GM19397 (cell line): ENCODE measurements at regions not wholly inside any gene's neighbourhood (a gene's known extent, or its start where the extent isn't known, plus 50 kb on each side); places are given as distances from the start of the nearest gene placed in this dataset.

Experiments
- ATAC-seq: cut with Tn5 transposase; IDR thresholded peaks from one replicate; pipeline ENCODE4 v1.9.1; 2021; ENCODE audit warnings: mild to moderate bottlenecking, moderate library complexity; ENCODE audit not compliant: unreplicated experiment

DNA sequence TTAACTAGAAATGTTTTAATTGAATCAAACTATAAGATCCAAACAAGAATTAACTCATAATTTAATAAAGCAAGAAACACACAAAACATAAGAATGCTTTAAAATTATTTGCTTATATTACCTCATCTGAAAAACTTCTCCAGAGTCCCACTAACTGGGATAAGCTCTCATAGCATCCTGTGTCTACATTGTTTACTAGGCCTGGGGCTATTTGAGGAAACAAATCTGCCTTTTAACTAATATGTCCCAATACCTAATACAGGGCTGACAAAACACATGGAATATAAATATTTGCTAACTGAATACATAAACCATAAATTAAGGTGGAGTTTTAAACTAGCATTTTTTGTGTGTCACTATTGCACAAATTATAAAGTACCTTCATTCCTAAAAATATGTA, 1399.8 kb upstream of the SLC10A2 start:
- no peak for ATAC-seq

DNA sequence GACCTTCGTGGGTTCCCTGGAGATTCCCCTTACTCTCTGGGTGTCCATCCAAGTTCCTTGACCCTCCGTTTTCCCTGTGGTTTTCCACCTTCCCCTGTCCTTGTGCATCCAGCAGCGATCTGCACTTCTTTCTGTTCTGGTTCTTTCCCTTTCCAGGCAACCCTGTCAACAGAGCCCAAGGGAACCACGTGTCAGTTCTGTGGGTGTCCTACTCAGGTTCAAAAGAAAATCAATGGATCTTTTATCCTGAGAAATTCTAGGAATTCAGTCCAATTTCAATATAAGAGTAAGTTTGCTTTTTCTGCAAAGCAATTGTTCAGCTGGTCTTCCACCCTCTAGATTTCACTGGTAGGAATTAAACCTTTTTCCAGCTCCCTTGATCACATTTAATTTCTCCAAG, 1394.8 kb upstream of the SLC10A2 start:
- ATAC-seq, result no peak

DNA sequence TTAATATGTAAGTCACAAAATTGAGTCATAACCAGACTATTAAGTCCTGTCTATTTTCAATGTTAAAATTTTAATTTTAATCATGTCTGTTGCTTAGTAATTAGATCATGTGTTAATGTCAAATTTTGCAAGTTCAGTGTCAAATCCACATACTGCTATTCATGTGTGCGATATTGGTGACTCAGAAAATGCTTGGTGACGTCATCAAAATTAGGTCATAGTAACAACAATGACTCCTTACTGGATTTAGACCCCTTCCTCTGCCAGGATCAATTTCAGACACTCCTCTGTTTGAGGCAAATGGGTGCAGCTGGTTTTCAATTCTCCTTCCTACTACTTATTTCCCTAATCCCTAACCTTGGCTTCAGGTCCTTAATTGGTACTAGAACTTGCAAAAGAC, 1394.3 kb upstream of the SLC10A2 start:
- no peak for ATAC-seq

DNA sequence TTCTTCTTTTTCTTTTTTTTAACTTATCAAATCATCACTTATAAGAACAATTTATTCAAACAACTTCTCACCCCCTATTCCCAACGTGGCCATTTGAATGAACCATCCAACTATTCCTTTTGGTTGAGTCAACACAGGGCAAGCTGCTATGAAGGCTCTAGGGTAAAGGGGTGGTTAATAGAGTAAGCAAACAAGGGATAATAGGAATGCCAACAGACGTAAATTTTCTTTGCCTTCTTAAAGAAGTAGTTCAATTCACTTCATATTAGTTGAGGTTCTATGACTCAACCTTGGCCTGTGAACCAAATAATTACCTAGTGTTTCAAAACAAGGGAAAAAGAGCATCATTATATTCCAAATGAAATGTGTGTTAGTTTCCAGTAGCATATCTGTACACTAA, 1383.8 kb upstream of the SLC10A2 start:
- ATAC-seq, result no peak

DNA sequence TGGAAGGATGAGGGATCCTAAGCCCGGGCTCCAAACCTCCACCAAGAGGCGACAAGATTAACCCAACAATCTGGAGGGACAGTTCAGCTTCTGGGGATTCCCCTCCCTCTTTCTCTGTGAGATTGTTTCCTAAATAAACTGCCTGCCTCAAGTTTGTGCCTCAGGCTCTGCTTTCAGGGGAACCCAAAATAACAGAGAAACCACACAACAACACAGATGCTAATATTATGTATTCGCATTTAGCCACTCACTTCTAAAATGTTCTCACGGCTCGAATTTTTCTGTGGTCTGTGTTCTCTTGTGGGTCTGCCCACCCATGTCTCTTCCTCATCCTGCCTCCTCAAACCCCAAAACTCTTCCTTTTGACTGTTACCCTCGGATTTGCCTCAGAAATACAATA, 1381.1 kb upstream of the SLC10A2 start:
- ATAC-seq, result no peak

DNA sequence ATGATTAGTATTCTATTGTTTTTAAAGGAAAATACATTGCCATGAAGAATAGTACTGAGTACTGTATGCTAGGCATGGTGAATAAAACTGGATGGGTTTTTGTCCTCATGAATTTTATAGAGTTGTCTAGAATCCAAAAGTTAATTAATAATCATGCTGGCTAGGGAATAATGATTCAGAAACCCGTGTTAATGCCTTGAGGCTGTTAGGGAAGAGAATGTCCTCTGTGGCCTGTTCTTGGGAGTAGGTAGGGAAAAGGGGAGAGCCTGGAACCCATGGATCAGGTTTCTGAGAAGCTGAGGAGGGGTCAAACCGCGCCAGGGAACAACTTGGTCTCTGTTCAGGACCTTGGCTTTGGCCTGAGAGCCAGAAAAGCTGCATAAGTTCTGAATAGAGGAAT, 1376.3 kb upstream of the SLC10A2 start:
- no peak for ATAC-seq

DNA sequence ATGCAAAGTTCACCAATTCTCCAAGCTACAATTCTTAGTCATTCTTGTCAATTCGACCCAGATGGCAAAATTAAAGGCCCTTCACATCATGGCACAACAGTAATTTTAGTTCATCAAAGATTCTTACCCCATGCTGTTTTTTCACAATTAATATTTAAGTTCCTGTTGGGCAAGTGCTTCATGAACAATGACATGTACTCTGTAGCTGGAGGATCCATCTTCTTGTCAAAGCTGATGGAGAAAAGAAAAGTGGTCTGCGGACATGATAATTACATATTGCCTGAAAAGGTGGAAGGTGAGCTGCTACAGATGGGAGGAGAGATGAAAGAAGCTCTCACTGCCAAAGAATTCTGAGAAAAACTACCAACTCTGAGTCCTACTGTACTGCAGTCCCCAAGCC, 1370.3 kb upstream of the SLC10A2 start:
- ATAC-seq, result no peak

DNA sequence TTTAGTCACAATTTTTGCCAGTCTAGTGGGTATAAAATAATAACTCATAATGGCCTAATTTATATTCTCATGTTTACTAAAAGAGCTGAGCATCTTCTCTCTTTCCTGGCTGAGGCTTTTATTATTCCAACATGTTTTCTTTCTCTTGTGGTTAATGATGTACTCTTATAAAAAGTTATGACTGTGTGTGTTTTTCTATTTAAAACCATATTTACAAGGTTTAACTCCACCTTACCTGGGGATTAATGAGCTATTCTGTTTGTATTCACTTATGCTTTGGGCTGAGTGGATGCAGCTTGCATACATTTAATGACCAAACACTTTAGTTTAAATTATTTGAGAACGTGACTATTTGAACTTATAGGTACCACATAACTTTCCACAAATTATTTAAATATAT, 1365.7 kb upstream of the SLC10A2 start:
- ATAC-seq, result no peak

DNA sequence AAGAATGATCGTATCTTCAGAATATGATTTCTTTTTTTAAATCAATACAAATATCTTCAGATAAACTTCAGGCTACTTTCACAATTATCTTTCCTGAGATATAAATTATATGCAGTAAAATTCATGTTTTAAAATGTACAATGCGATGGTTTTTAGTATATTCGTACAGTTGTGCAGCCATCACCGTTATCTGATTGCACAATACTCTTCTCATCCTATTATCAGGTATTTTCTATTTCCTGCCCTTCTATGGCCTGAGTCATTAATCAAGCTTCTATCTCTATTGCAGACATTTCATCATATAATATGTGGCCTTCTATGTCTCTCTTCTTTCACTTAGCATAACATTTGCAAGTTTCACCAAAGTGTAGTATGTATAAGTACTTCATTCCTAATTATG, 1360.2 kb upstream of the SLC10A2 start:
- ATAC-seq, result no peak

DNA sequence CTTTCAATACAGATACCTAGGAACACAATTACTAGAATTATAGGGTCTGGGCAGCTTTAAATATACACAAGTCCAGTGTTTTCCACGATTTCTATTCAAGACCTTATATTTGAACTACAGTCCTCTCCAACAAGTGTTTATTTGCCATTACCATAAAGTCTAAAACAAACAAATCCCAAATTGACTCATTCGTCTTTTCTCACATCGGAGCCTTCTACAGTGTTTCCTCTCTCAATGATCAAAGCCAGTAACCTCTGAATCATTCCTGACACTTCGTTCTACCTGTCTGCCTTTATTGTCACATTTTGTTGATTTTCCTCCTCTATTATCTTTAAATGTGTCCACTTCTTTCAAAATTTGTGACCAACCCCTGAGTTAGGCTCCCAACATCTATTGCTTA, 1356.5 kb upstream of the SLC10A2 start:
- no peak for ATAC-seq

DNA sequence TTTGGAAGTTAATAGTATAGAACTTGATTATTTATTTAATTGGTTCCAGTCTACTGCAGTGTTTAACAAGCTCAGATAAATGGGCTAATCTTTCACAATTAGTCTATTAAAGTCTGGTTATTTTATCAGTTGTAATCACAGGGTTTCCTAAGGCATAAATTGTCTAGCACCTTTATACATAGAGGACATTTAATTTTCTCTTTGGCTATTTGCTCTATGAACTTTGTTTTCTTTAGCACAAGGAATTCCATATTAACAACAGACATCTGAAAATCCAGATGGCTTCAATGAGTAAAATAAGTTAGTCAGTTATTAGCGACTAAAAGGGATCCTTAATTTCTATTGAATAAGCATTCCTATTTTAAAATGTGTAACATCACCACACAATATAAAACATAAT, 1350.8 kb upstream of the SLC10A2 start:
- no peak for ATAC-seq

DNA sequence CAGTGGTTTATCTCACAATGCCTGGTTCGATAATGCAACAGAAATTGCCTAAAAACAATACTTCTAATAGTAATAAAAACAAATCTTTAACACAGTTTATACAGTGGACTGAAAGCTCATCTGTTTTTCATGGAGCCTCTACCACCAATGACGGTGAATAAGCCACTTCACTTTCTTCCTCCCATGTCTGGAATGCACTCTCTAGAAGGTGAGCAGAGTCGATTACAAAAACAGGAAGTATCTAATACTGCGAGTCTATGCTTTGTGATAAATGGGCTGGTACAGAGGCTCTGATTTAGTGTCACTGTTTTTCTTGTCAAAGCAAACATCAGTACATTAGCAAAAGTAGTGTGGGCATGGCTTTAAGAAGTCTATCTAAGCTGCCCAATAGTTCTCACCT, 1348.6 kb upstream of the SLC10A2 start:
- no peak for ATAC-seq

DNA sequence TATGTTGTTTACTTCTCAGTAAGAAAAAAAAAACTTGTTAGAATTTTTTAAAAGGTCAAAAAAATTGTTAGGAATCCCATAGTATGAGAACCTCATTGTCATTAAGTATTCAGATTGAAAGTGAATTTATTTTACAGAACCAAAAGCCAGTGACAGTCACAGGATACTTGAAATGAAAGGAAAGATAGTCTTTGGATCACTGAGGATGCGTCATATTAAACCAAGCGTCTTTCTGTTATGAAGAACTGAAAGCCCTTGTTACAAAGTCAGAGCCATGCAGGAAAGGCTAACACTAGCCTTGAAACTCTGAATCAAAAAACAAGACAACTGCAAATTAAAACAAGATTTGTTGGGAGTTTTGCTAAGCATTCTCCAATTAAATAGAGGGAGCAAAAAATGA, 1348.0 kb upstream of the SLC10A2 start:
- no peak for ATAC-seq

DNA sequence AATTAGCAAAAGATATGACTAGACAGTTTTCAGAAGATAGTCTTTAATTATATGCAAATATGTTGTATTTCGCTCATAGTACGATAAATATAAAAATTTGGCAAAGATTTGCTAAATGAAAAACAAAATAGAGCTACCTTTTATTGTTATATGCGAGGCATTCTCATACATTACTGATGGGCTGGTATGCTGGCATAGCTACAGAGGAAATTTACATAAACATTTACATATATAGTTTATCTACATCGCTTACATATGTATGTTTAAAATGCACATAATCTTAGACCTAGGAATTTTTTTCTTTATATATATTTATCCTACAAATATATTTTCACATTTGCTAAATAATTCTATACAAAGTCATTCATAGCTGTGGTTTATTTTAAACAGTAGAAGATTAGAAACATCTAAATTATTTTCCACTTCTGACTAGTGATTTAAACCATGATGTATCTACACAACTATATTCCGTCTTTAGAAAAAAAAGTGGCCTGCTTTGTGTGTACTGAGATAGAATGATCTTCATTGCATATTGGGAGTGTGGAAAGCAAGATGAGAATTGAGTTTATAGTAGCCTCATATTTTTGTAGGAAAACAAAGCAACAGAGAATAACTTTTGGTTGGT, 1345.0 kb upstream of the SLC10A2 start:
- no peak for ATAC-seq

DNA sequence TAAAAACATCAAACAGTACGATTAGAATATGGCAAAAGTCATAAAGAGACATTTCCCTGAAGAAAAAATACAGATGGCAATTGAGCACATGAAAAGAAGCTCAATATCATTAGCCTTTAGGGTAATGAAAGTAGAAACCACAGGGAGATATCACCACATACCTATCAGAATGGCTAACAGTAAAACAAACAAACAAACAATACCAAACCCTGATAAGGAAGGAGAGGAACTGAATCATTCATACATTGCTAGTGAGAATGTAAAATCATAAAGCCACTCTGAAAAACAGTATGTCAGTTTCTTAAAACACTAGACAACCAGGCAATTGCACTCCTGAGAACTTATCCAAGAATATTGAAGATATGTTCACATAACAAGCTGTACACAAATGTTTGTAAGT, 1342.5 kb upstream of the SLC10A2 start:
- no peak for ATAC-seq

DNA sequence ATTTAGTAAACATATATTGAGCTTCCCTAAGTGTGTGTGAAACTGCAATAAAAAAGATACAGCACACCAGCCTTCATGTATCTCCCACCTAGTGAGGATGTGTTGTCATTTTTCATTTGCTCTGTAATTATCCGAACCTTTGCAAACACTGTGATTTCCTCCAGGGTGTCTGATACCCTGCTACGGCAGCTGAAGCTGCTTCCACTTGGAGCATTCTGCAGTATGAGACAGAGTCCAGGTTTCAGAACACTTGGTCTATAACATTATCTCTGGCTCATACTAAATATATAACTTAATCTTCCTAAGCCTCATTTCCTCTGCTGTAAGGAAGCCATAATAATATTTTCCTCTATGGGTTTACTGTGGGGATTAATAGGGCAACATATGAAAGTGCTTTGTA, 1338.1 kb upstream of the SLC10A2 start:
- ATAC-seq, result no peak

DNA sequence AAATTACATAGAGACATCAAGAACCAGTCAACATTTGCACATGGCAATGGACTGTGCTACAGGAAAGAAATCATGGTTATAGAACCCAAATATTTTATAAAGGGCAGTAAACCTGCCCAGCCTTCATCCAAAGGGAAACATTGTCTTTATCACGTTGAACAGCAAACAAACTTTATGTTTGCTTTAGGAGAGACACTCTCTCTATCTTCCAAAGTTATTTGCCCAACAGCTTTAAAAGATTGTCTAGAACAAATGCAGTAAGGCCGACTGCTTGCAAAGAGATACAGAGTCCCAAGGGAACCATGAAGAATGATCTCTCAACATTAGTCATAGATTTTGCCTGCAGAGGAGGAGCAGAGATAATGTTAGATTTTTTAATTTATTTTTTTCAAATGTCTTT, 1323.5 kb upstream of the SLC10A2 start:
- no peak for ATAC-seq

DNA sequence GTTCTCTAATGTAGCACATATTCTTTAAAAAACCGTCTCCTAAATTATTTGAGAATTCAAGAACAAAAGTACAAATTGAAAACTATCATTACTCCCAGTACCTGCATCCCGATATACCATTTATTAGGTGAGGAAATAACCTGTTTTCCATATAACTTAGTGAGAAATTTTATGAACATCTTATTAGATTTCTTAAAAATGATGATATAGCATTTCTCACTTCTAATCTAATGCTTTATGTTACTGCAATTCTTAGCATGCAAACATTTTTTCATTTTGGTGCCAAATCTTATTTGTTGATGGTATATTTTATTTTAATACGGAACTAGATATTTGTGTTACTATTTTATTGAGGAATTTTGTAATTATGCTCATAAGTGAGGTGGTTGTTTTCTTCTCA, 1321.3 kb upstream of the SLC10A2 start:
- ATAC-seq, result no peak

DNA sequence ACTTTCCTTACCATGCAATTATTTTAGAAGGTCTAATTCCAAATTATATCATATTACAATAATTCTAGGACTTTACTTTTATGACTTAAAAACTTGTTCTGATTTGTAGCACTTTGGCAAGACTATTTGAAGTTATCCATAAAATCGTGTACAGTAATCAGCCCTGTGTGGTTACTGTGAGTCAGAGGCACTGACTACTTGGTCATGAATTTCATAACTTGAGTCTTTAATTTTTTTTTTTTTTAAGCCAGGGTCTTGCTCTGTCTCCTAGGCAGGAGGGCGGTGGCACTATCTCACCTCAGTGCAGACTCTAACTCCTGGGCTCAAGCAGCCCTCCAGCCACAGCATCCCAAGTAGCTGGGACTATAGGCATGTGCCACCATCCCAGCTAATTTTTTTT, 1319.2 kb upstream of the SLC10A2 start:
- ATAC-seq, result no peak

DNA sequence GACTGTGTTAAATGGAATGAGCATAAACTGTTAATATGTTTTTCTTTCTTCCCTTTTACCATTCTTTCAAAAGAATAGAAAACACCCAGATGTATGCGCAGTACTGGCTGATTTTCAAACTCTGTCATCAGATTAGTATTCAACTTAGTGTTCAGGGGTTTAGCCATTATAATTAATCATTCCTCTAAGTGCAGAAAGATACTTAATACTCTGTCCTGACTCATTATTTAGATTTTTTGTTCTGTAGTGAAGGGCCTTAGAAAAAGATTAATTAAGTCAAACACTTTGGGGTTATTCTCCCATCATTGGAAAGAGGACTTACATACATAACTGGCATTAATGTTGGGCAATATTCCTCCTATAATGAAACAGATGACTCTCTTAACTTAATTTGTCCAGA, 1316.7 kb upstream of the SLC10A2 start:
- ATAC-seq, result no peak

DNA sequence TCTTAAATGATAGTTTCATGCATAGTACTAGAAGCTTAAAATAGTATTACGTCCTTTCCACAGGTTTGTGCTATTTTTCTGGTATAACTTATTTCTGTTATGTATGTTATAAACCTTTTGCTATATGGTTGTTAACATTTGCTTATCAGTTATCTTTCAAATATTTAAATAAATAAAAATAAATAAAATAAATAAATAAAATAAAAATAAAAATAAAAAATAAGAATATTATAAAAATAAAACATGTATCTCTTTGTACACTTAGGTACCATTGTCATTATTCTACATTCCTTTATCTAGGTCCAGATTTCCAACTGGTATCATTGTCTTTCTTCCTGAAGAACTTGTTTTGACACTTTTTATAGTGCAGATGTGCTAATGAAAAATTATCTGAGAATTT, 1310.4 kb upstream of the SLC10A2 start:
- ATAC-seq, result no peak

DNA sequence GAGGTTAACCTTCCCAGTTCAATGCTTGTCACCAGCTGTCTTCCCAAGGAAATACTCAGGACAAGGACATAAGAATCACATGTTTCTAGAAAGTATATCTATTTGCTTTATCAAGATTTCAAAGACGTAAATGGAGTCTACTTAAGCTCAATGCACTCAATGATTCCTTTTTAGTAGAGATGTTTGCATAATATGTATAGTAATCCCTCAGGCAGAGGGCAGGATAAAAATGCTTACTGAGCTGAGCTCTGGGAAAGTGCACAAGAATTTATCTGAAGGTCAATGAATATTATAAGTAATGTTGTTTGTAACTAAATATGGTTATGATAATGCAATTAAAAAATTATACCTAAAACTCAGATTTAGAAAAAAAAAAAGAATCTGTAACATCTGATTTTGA, 1309.4 kb upstream of the SLC10A2 start:
- no peak for ATAC-seq

DNA sequence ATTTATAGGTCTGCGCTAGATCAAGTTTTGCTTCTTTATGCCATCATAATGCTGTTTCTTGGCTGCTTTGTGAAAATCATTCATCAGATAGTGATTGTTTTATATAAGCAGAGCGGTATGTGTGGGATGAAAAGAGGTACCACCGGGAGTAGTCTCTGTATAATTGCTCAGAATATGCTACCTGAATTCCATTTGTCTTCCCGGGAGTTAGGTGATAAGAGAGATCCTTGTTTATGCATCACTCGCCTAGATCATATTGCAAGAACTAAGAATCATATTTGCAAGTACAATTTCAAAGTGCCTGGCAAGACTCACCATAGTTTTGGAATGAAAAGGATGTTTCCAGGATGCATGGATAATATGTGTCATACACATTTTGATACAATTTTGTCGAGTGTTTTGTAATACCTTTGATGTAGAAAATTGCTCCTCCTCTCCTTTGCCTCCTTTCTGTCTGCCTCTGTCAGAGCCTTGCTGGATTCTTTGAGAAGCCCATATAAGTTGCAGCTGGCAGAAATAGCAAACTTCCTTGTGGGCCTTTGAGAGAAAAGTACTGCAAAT, 1306.0 kb upstream of the SLC10A2 start:
- ATAC-seq, result no peak
